ENCODE measurements at regions not wholly inside any gene's neighbourhood (a gene's known extent, or its start where the extent isn't known, plus 50 kb on each side); places are given as distances from the start of the nearest gene placed in this dataset.

DNA sequence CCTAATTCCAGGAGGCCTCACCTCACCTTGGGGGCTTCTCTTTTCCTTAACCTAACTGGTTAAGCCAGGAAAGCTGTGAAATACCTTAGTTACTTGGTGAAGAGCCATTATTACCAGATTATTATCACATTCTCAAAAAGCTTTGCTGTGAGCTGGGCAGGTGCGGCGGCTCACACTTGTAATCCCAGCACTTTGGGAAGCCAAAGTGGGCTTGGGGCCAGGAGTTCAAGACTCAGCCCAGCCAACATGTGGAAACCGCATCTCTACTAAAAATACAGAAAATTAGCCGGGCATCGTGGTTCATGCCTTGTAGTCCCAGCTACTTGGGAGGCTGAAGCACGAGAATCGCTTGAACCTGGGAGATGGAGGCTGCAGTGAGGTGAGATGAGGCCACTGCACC is 102.4 kb upstream of the KLF6 start (continued):
- no peak for TF ChIP-seq RXRA (IDR thresholded peaks at IDR 0.05)
- TF ChIP-seq JUND (IDR thresholded peaks at IDR 0.05): no peak
- no peak for TF ChIP-seq YY1 (IDR thresholded peaks at IDR 0.05)
- no peak for TF ChIP-seq FOXA1 (IDR thresholded peaks at IDR 0.05)
- TF ChIP-seq EGR1 (IDR thresholded peaks at IDR 0.05; ENCODE audit: low read depth in 2 of 2): no peak

DNA sequence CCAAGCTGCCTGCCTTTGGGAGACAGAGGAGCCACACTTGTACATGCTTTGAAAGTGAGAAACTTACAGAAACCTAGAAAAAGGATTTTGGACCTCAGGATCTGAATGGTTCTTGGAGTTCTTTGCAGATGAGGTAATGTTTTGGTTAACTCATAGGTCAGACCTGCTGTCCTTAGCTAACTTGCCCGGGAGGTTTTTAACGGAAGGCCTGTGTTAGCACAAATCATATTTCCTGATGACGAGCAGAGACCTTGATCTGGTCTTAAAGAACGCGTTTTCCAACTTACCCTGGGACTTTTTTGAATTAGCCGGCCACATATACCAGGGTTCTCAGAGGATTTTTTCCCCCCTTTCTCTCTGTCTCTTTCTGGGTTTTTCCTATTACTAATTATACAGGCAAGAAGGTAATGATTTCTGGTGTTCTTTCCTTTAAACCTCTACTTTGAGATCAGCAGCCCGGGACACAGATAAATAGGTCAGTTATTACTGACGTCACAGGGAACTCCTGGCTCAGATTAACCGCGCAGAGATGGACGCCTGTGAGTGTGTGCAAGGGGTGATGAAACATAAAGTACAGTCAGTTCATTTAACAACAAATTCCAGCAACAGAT is 101.7 kb upstream of the KLF6 start:
- TF ChIP-seq, protein P1, sequence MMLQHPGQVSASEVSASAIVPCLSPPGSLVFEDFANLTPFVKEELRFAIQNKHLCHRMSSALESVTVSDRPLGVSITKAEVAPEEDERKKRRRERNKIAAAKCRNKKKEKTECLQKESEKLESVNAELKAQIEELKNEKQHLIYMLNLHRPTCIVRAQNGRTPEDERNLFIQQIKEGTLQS (IDR thresholded peaks at IDR 0.05): peak; percentile 87
- TF ChIP-seq RAD21 (IDR thresholded peaks at IDR 0.05): peak in 1 of 2 donors; percentile 43
- peak; percentile 57 for TF ChIP-seq NR2F2 (IDR thresholded peaks at IDR 0.05)
- peak; percentile 66 for TF ChIP-seq SP1 (IDR thresholded peaks at IDR 0.05)
- TF ChIP-seq, protein P2, sequence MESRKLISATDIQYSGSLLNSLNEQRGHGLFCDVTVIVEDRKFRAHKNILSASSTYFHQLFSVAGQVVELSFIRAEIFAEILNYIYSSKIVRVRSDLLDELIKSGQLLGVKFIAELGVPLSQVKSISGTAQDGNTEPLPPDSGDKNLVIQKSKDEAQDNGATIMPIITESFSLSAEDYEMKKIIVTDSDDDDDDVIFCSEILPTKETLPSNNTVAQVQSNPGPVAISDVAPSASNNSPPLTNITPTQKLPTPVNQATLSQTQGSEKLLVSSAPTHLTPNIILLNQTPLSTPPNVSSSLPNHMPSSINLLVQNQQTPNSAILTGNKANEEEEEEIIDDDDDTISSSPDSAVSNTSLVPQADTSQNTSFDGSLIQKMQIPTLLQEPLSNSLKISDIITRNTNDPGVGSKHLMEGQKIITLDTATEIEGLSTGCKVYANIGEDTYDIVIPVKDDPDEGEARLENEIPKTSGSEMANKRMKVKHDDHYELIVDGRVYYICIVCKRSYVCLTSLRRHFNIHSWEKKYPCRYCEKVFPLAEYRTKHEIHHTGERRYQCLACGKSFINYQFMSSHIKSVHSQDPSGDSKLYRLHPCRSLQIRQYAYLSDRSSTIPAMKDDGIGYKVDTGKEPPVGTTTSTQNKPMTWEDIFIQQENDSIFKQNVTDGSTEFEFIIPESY (IDR thresholded peaks at IDR 0.05): no peak
- TF ChIP-seq HNF4A (conservative IDR thresholded peaks at IDR 0.05): peak; percentile 8 to 14
- TF ChIP-seq YY1 (IDR thresholded peaks at IDR 0.05): peak; percentile 65
- TF ChIP-seq RXRA (IDR thresholded peaks at IDR 0.05): peak; percentile 53 to 54
- TF ChIP-seq JUND (IDR thresholded peaks at IDR 0.05): peak; percentile 39 to 66
- no peak for TF ChIP-seq EGR1 (IDR thresholded peaks at IDR 0.05; ENCODE audit: low read depth in 2 of 2)

DNA sequence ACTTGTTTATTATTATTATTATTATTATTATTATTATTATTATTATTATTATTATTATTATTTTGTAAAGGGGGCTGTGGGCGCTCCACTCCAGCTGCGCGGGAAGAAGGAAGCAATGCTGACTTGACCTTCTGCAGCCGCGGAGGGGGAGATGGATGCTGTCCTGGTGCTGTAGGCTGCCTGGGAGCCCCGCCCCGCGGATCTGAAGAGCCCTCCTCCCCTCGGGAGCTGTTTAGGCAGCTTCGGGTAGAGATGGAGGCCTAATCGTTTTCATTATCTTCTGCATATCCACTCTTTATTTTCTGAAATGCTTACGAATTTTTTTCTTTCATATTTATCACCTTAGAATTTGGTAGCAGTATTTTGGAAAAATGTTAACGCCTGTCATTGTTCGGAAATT is 101.2 kb upstream of the KLF6 start:
- DNase-seq (ENCODE audit: low spot score): no peak
- TF ChIP-seq HNF4A (conservative IDR thresholded peaks at IDR 0.05) (no peak), YY1 (IDR thresholded peaks at IDR 0.05) (no peak), TAF1 (conservative IDR thresholded peaks at IDR 0.05) (no peak), NR2F2 (IDR thresholded peaks at IDR 0.05) (no peak), EGR1 (IDR thresholded peaks at IDR 0.05; ENCODE audit: low read depth in 2 of 2) (no peak), HNF4G (IDR thresholded peaks at IDR 0.05) (no peak), FOXA2 (IDR thresholded peaks at IDR 0.05) (no peak), RXRA (IDR thresholded peaks at IDR 0.05) (no peak), SP1 (IDR thresholded peaks at IDR 0.05) (no peak), FOXA1 (IDR thresholded peaks at IDR 0.05) (no peak), GABPA (IDR thresholded peaks at IDR 0.05 in 1 of 2, conservative IDR thresholded peaks at IDR 0.05 in 1 of 2) (no peak), RAD21 (IDR thresholded peaks at IDR 0.05) (no peak)
- TF ChIP-seq, protein P3, sequence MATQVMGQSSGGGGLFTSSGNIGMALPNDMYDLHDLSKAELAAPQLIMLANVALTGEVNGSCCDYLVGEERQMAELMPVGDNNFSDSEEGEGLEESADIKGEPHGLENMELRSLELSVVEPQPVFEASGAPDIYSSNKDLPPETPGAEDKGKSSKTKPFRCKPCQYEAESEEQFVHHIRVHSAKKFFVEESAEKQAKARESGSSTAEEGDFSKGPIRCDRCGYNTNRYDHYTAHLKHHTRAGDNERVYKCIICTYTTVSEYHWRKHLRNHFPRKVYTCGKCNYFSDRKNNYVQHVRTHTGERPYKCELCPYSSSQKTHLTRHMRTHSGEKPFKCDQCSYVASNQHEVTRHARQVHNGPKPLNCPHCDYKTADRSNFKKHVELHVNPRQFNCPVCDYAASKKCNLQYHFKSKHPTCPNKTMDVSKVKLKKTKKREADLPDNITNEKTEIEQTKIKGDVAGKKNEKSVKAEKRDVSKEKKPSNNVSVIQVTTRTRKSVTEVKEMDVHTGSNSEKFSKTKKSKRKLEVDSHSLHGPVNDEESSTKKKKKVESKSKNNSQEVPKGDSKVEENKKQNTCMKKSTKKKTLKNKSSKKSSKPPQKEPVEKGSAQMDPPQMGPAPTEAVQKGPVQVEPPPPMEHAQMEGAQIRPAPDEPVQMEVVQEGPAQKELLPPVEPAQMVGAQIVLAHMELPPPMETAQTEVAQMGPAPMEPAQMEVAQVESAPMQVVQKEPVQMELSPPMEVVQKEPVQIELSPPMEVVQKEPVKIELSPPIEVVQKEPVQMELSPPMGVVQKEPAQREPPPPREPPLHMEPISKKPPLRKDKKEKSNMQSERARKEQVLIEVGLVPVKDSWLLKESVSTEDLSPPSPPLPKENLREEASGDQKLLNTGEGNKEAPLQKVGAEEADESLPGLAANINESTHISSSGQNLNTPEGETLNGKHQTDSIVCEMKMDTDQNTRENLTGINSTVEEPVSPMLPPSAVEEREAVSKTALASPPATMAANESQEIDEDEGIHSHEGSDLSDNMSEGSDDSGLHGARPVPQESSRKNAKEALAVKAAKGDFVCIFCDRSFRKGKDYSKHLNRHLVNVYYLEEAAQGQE (IDR thresholded peaks at IDR 0.05): no peak
- TF ChIP-seq, protein P4, sequence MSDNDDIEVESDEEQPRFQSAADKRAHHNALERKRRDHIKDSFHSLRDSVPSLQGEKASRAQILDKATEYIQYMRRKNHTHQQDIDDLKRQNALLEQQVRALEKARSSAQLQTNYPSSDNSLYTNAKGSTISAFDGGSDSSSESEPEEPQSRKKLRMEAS (IDR thresholded peaks at IDR 0.05): no peak
- TF ChIP-seq, protein P1 (IDR thresholded peaks at IDR 0.05): no peak
- TF ChIP-seq, protein P5, sequence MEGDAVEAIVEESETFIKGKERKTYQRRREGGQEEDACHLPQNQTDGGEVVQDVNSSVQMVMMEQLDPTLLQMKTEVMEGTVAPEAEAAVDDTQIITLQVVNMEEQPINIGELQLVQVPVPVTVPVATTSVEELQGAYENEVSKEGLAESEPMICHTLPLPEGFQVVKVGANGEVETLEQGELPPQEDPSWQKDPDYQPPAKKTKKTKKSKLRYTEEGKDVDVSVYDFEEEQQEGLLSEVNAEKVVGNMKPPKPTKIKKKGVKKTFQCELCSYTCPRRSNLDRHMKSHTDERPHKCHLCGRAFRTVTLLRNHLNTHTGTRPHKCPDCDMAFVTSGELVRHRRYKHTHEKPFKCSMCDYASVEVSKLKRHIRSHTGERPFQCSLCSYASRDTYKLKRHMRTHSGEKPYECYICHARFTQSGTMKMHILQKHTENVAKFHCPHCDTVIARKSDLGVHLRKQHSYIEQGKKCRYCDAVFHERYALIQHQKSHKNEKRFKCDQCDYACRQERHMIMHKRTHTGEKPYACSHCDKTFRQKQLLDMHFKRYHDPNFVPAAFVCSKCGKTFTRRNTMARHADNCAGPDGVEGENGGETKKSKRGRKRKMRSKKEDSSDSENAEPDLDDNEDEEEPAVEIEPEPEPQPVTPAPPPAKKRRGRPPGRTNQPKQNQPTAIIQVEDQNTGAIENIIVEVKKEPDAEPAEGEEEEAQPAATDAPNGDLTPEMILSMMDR (IDR thresholded peaks at IDR 0.05; ENCODE audit: low read depth, low read length, missing input control): no peak
- TF ChIP-seq, protein P2 (IDR thresholded peaks at IDR 0.05): no peak
- H3K4me3 ChIP-seq (ENCODE audit: low read depth in 1 of 3, low read length in 3 of 3): no peak overlapping the region

More for the DNA sequence above, 101.7 kb upstream of the KLF6 start:
- no peak for DNase-seq (ENCODE audit: low spot score)
- H3K9me3 ChIP-seq (ENCODE audit: control insufficient read depth in 4 of 4, low read length in 3 of 4): peaks cover 0 to 2% (median 0%) of the 10 kb centered on the region in 4 donors
- WGBS: 29% methylated on average over 11 of the region's 11 CpGs
- H3K36me3 ChIP-seq (ENCODE audit: control insufficient read depth in 4 of 4, insufficient read depth in 3 of 4, low read depth in 1 of 4, low read length in 3 of 4): no peaks in the 10 kb centered on the region
- H3K9ac ChIP-seq (ENCODE audit: low read depth in 1 of 2, low read length in 2 of 2): peak overlapping the region; percentile 2 to 69
- peaks cover 0 to 5% (median 0%) of the 10 kb centered on the region in 4 donors for H3K4me1 ChIP-seq (ENCODE audit: control insufficient read depth in 4 of 4, insufficient read depth in 4 of 4, low read length in 3 of 4)
- H3K27me3 ChIP-seq (ENCODE audit: control insufficient read depth in 4 of 4, insufficient read depth in 4 of 4, low read length in 3 of 4): peaks cover 0 to 4% (median 0%) of the 10 kb centered on the region in 4 donors
- H3K27ac ChIP-seq (ENCODE audit: low read depth in 1 of 2, low read length in 2 of 2): peak overlapping the region; percentile 72 to 78
- H3K4me3 ChIP-seq (ENCODE audit: low read depth in 1 of 3, low read length in 3 of 3): no peak overlapping the region

More for the DNA sequence above, 101.2 kb upstream of the KLF6 start:
- 49% methylated on average over 14 of the region's 14 CpGs for WGBS
- peak overlapping the region in 1 of 2 donors; percentile 69 for H3K9ac ChIP-seq (ENCODE audit: low read depth in 1 of 2, low read length in 2 of 2)
- H3K36me3 ChIP-seq (ENCODE audit: control insufficient read depth in 4 of 4, insufficient read depth in 3 of 4, low read depth in 1 of 4, low read length in 3 of 4): no peaks in the 10 kb centered on the region
- H3K27ac ChIP-seq (ENCODE audit: low read depth in 1 of 2, low read length in 2 of 2): peak overlapping the region; percentile 72 to 78
- H3K27me3 ChIP-seq (ENCODE audit: control insufficient read depth in 4 of 4, insufficient read depth in 4 of 4, low read length in 3 of 4): peaks cover 0 to 4% (median 0%) of the 10 kb centered on the region in 4 donors
- H3K9me3 ChIP-seq (ENCODE audit: control insufficient read depth in 4 of 4, low read length in 3 of 4): peaks cover 0 to 3% (median 0%) of the 10 kb centered on the region in 4 donors
- H3K4me1 ChIP-seq (ENCODE audit: control insufficient read depth in 4 of 4, insufficient read depth in 4 of 4, low read length in 3 of 4): peaks cover 0 to 5% (median 0%) of the 10 kb centered on the region in 4 donors

All from liver (tissue), 8 donors.